Natural killer cell (primary cell): ENCODE measurements at regions not wholly inside any gene's neighbourhood (a gene's known extent, or its start where the extent isn't known, plus 50 kb on each side); places are given as distances from the start of the nearest gene placed in this dataset.
A peak's percentile ranks its signal among the peaks of the same experiment; 100 is the strongest.

Experiments used
- ATAC-seq, 3 donors: fragments of 150-1000 bp in 2 of 3; fragments of 200-7000 bp in 1 of 3; cut with Tn5 transposase; 1 replicate in 1 of 3; 2 replicates in 2 of 3; pipeline ENCODE4 v1.10.0; 2021; ENCODE audit warnings: mild to moderate bottlenecking in 2 of 3, moderate library complexity in 2 of 3
- DNase-seq, 2 donors: peaks; one replicate each; pipeline versions ENCODE4 v3.0.0 to v3.0.0-alpha.2; 2013 to 2021; ENCODE audit warnings: mixed read lengths in 1 of 2
- H3K27ac ChIP-seq: one replicate; pipeline ENCODE4 v1.5.1; 2013; ENCODE audit warnings: mild to moderate bottlenecking, low read length
- H3K27me3 ChIP-seq: one replicate; pipeline ENCODE4 v1.6.1; 2013; ENCODE audit warnings: low read length; ENCODE audit not compliant: control insufficient read depth, insufficient read depth
- H3K36me3 ChIP-seq: one replicate; pipeline ENCODE4 v1.6.1; 2013; ENCODE audit warnings: low read length; ENCODE audit not compliant: control insufficient read depth, insufficient read depth
- H3K4me1 ChIP-seq: one replicate; pipeline ENCODE4 v1.6.1; 2013; ENCODE audit warnings: low read length; ENCODE audit not compliant: control insufficient read depth, insufficient read depth
- H3K4me3 ChIP-seq: one replicate; pipeline ENCODE4 v1.5.1; 2013; ENCODE audit warnings: low read length
- H3K9me3 ChIP-seq: one replicate; pipeline ENCODE4 v1.6.1; 2013; ENCODE audit warnings: low read length; ENCODE audit not compliant: control insufficient read depth, insufficient read depth
- H3K27ac Mint-ChIP-seq, 2 donors: one replicate each; pipeline ENCODE4 v1.8.0; 2022; ENCODE audit warnings: mild to moderate bottlenecking in 2 of 2, mixed read lengths in 2 of 2, moderate library complexity in 1 of 2
- H3K27me3 Mint-ChIP-seq, 2 donors: one replicate each; pipeline ENCODE4 v1.8.0; 2022; ENCODE audit warnings: low read depth in 2 of 2, mixed read lengths in 2 of 2
- H3K36me3 Mint-ChIP-seq: one replicate; pipeline ENCODE4 v1.8.0; 2022; ENCODE audit warnings: mixed read lengths
- H3K4me1 Mint-ChIP-seq, 2 donors: one replicate each; pipeline ENCODE4 v1.8.0; 2022; ENCODE audit warnings: mixed read lengths in 2 of 2
- H3K4me3 Mint-ChIP-seq: one replicate; pipeline ENCODE4 v1.8.0; 2022; ENCODE audit warnings: mild to moderate bottlenecking, moderate library complexity, mixed read lengths
- H3K9me3 Mint-ChIP-seq, 2 donors: one replicate each; pipeline ENCODE4 v1.8.0; 2022; ENCODE audit warnings: mixed read lengths in 2 of 2
- CTCF ChIP-seq: fragments of 200-600 bp; IDR thresholded peaks from one replicate; pipeline ENCODE4 v1.8.0; 2022; ENCODE audit warnings: antibody characterized with exemption
- WGBS: methylation state at CpG from one replicate; pipeline ENCODE4 v1.1.7; 2013; ENCODE audit warnings: missing lambda C conversion rate; ENCODE audit not compliant: insufficient coverage; 5-methylcytosine and 5-hydroxymethylcytosine counted together
- intact Hi-C: fragments of 100-400 bp; cut with micrococcal nuclease; formaldehyde crosslinking; loops from one replicate; pipeline ENCODE4 v1.14.2; 2022

DNA sequence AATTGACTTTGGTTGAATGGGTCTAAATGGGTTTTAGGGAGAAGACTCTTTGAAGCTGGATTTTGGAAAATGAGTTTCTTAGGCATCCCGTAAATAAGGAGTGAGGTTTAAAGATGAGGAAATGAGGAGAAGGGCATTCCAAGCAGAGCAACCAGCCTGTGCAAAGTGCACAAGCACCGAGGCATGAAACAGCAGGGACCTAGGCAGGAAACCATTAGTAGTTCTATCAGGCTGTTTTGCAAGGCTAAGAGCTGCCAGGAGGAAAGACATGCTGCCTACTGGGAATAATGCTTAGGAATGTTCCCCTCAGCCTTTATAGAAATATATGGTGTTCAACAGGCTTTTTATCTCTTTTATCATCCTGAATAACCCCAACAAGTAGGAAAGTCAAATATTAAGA, 153.1 kb upstream of the FGGY start:
- Mint-ChIP-seq H3K4me1 (peaks cover 14 to 20% of the 10 kb centered on the region in 2 donors), H3K36me3 (no peaks in the 10 kb centered on the region), H3K27me3 (no peaks in the 10 kb centered on the region), H3K9me3 (no peaks in the 10 kb centered on the region), H3K4me3 (no peak overlapping the region), H3K27ac (no peak overlapping the region)
- WGBS, result 74% methylated on average over 2 of the region's 2 CpGs
- H3K27me3 ChIP-seq, result no peaks in the 10 kb centered on the region
- DNase-seq (no peak), ATAC-seq (no peak)
- TF ChIP-seq CTCF, result no peak
- intact Hi-C loops, result no loop called here
- H3K36me3 ChIP-seq, result no peaks in the 10 kb centered on the region
- H3K4me3 ChIP-seq, result no peak overlapping the region
- H3K4me1 ChIP-seq, result peaks cover 9% of the 10 kb centered on the region
- no peak overlapping the region for H3K27ac ChIP-seq
- no peaks in the 10 kb centered on the region for H3K9me3 ChIP-seq

DNA sequence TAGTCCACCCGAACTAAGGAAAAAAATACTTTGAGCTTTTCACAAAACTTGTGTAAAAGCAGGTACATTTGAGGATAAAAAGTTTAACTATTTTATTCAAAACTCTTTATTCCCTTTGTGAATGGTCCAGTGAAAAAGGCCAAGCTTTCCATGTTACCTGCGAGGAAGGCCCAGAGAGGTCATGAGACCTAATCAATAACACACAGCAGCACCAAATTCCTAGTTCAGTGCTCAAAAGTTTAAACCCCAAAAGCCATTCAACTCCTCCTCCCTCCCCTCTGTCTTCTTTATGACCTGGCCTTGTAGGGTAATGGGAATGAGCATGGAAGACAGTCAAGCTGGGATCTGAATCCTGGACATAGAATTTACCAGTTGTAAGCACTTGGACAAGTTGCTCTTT, 151.9 kb upstream of the FGGY start:
- no peak for ATAC-seq
- peaks cover 14 to 20% of the 10 kb centered on the region in 2 donors for H3K4me1 Mint-ChIP-seq
- intact Hi-C loops, result loop anchor here (5.0 kb wide), 3 partner anchors 147 to 328 kb away; no protein-coding TSS in a partner anchor

GRCh38 chr1:59146056-59146455, 150.8 kb upstream of the FGGY start:
- Histone ChIP-seq H3K4me1 (peaks cover 11% of the 10 kb centered on the region), H3K36me3 (no peaks in the 10 kb centered on the region), H3K9me3 (no peaks in the 10 kb centered on the region), H3K4me3 (peak overlapping the region; percentile 54), H3K27ac (no peak overlapping the region), H3K27me3 (no peaks in the 10 kb centered on the region)
- no peak for TF ChIP-seq CTCF
- intact Hi-C loops, result loop anchor here (2.0 to 5.0 kb wide), 4 partner anchors 146 to 361 kb away; partner anchors contain the start of gene JUN
- Mint-ChIP-seq H3K4me1 (peaks cover 21 to 28% of the 10 kb centered on the region in 2 donors), H3K4me3 (peak overlapping the region; percentile 87), H3K36me3 (no peaks in the 10 kb centered on the region), H3K9me3 (no peaks in the 10 kb centered on the region), H3K27me3 (no peaks in the 10 kb centered on the region), H3K27ac (peak overlapping the region; percentile 82 to 85)
- peak in 1 of 3 donors; percentile 15 for ATAC-seq
- DNase-seq, result no peak
- 70% methylated on average over 4 of the region's 4 CpGs for WGBS

More for the DNA sequence above, 151.9 kb upstream of the FGGY start:
- WGBS, result 100% methylated on average over 2 of the region's 2 CpGs
- Mint-ChIP-seq H3K27me3 (no peaks in the 10 kb centered on the region), H3K4me3 (no peak overlapping the region), H3K36me3 (no peaks in the 10 kb centered on the region), H3K27ac (no peak overlapping the region), H3K9me3 (no peaks in the 10 kb centered on the region)
- peaks cover 9% of the 10 kb centered on the region for H3K4me1 ChIP-seq
- DNase-seq, result no peak
- TF ChIP-seq CTCF, result no peak
- no peaks in the 10 kb centered on the region for H3K27me3 ChIP-seq
- no peaks in the 10 kb centered on the region for H3K9me3 ChIP-seq
- no peak overlapping the region for H3K4me3 ChIP-seq
- no peak overlapping the region for H3K27ac ChIP-seq
- H3K36me3 ChIP-seq, result no peaks in the 10 kb centered on the region
